ENCODE measurements at regions not wholly inside any gene's neighbourhood (a gene's known extent, or its start where the extent isn't known, plus 50 kb on each side); places are given as distances from the start of the nearest gene placed in this dataset.

DNA sequence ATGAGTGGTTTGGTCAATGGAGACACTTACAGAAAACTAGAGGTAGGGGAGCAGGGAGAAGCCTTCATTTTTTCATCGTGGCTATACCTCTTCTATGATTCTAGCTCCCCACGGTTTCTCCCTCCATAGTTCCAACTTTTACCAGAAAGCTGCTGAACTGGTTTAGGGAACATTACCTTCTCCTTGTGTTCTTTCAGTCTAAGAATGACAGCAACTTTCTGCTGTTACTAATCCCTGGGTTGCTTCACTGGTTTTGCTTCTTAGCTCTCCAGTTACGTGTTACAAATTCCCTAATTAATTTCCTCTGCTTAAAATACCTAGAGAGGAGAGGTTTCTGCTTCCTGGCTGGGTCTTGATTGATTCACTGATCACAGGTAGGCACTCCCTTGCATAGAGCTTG is 499.9 kb downstream of the SLC4A3 start:
- no peak overlapping the region for H3K27ac ChIP-seq
- TF ChIP-seq ZFX (IDR thresholded peaks at IDR 0.05; ENCODE audit: borderline replicate concordance), result no peak
- TF ChIP-seq, protein P1, sequence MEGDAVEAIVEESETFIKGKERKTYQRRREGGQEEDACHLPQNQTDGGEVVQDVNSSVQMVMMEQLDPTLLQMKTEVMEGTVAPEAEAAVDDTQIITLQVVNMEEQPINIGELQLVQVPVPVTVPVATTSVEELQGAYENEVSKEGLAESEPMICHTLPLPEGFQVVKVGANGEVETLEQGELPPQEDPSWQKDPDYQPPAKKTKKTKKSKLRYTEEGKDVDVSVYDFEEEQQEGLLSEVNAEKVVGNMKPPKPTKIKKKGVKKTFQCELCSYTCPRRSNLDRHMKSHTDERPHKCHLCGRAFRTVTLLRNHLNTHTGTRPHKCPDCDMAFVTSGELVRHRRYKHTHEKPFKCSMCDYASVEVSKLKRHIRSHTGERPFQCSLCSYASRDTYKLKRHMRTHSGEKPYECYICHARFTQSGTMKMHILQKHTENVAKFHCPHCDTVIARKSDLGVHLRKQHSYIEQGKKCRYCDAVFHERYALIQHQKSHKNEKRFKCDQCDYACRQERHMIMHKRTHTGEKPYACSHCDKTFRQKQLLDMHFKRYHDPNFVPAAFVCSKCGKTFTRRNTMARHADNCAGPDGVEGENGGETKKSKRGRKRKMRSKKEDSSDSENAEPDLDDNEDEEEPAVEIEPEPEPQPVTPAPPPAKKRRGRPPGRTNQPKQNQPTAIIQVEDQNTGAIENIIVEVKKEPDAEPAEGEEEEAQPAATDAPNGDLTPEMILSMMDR (IDR thresholded peaks at IDR 0.05), result no peak

DNA sequence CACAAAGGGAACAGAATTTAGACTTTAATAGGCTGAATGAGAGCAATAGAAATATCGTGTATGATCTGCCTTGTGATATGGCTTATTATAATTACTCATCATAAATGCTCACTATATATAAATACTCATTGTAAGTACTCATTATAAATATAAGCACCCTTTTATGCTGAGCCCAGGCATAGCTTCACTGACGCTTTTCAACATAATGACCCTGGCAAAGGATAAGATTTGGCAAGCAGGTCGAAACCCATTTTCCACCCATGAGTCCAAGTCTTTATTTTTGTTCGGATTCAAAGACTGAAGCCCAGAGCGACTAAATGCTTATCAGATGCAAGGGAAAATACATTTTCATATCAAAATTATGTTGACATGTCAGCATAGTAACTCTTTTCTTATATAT is 500.4 kb downstream of the SLC4A3 start:
- H3K27ac ChIP-seq, result no peak overlapping the region
- TF ChIP-seq ZFX (IDR thresholded peaks at IDR 0.05; ENCODE audit: borderline replicate concordance), result no peak
- TF ChIP-seq, protein P1 (IDR thresholded peaks at IDR 0.05), result no peak

DNA sequence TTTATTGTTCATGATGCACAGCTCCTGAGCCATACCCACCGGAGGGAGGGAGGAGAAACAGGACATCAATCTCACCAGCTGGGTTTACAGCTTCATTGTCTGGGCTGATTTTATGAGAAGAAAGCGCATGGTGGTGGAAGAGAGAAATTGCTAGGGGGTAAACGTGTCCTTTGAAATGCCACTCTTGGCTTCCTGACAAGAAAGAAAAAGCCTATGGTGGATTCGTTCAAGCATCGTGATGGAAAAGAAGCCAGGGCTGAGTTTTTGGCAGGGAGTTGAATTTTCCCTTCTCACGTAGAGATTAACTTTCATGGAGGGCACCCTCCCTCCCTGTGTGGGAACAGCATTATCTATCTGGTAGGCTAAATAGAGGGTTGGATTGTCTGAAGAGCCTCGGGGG is 502.0 kb downstream of the SLC4A3 start:
- TF ChIP-seq, protein P1 (IDR thresholded peaks at IDR 0.05), result no peak
- TF ChIP-seq ZFX (IDR thresholded peaks at IDR 0.05; ENCODE audit: borderline replicate concordance), result no peak

DNA sequence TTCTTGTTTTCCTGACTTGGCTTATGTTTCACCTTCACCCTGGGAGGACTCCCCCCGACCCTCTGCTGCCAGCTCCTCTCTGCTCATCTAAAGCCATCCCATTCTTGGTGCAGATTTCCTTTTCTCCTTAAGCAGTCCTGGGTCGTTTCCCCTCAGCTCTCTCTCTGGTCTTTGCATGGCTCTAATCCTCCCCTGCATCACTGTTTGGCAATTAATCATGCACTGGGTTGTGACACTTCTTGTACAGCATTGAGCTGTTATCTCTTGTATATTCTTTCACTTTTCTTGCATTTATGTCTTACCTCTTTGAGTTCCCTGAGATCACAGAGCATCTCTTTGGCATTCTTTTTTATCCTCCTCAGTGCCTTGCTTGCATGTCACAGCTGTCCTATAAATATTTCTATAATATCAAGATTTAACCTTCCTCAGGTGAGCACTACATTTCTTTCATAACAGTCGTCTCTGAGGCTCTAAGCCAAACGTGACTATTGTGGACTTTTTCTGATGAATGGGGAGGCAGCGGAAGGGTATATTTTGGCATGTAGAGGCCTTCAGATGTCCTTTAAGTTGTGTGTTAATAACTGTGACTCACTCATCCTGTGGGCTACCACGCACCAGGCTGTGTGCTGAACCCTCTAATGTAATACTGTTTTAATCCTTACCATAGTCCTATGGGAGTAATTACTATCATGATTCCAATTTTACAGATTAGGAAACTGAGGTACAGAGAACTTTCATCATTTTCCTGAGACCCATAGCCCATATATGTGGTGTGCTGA is 507.5 kb downstream of the SLC4A3 start:
- H3K27ac ChIP-seq, result no peak overlapping the region
- TF ChIP-seq, protein P1 (IDR thresholded peaks at IDR 0.05), result no peak
- TF ChIP-seq ZFX (IDR thresholded peaks at IDR 0.05; ENCODE audit: borderline replicate concordance), result no peak

More for the DNA sequence above, 502.0 kb downstream of the SLC4A3 start:
- H3K27ac ChIP-seq, result no peak overlapping the region

DNA sequence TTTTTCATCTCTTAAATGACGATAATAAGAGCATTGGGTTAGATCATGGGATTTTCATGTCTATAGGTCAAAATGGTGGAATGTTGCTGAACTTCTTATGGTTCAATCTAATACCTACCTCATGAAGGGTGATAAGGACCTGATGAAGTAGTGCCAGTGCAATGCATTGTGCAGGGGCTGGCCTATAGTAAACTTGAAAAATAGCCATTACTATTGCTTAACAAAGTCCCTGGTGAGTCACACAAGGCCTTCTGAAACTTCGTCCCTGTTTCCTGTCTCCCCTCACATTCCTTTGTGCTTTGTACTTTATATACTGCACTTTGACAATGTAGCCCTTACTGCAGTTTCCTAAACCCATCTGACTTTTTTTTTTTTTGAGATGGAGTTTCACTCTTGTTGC is 515.9 kb downstream of the SLC4A3 start:
- H3K27ac ChIP-seq, result no peak overlapping the region
- TF ChIP-seq, protein P1 (IDR thresholded peaks at IDR 0.05), result no peak
- TF ChIP-seq ZFX (IDR thresholded peaks at IDR 0.05; ENCODE audit: borderline replicate concordance), result no peak

DNA sequence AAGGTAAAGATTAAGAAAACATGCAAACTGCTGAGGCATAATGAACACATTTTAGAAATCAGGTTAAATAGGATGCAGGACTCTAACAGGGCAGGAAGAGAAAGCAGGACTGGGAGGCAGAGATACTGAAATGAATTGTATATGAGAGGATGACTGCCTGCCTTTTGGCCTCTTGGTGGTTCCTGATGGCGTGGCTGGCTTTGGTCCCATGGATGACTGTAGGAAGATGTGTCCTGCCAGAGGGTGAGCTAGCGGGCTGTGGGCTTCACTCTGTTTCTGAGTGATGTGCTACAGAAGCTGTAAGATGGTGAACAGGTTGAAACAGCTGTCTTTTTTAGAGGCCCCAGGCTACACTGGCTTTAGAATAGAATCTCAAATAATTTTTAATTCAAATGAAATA is 517.0 kb downstream of the SLC4A3 start:
- H3K27ac ChIP-seq, result no peak overlapping the region
- no peak for TF ChIP-seq ZFX (IDR thresholded peaks at IDR 0.05; ENCODE audit: borderline replicate concordance)
- TF ChIP-seq, protein P1 (IDR thresholded peaks at IDR 0.05), result no peak

DNA sequence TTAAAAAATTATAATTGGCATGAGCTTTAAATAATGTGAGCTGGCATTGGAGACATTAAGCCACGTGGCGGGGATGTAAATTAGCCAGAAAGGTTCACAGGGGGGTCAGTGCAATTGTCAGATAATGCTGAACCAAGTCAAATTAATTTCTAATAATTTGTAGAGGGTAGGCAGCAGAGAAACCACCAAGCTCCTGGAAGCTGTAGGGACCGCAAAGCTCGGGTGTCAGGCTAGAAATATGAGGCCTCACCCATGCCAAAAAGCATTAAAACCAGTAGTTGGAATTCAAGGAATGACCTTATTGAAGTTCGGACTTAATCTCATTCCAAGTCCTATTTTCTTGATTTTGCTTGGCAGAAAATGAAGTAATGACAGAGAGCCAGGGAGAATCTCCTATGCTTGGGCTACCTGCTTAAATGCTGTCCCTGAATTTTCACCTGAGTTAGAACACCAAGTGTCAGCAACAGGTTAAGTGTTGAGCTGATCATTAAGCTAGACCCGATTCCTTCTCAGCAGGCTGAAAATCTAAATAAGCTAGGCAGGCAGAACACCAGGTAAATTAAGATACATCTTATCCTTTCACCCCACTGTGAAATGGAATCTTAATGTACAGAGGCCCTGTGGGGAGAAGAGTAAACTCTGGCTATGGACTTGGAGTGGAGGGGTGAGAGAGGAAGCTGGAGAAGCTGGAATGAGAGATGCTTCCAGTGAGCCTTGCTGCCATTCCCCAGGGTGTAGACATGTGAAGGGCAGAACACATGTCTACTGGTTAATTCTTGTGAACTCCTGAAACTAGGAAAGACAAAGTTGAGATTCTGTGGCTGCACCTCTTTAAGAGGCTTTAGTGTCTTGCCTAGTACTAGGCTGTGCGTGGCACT is 520.0 kb downstream of the SLC4A3 start:
- TF ChIP-seq, protein P1 (IDR thresholded peaks at IDR 0.05), result no peak
- TF ChIP-seq ZFX (IDR thresholded peaks at IDR 0.05; ENCODE audit: borderline replicate concordance), result no peak
- no peak overlapping the region for H3K27ac ChIP-seq

Data from 22Rv1 (cell line).